GM21526 (cell line): ENCODE measurements at regions not wholly inside any gene's neighbourhood (a gene's known extent, or its start where the extent isn't known, plus 50 kb on each side); places are given as distances from the start of the nearest gene placed in this dataset.
"Not testable (repeated sequence)": the region's sequence is repeated elsewhere in the genome, so short reads cannot be mapped to it uniquely, and the experiment has no call there.

Source experiments
- ATAC-seq: cut with Tn5 transposase; IDR thresholded peaks from one replicate; pipeline ENCODE4 v1.9.1; 2021; ENCODE audit warnings: moderate library complexity; ENCODE audit not compliant: unreplicated experiment, low FRiP score

DNA sequence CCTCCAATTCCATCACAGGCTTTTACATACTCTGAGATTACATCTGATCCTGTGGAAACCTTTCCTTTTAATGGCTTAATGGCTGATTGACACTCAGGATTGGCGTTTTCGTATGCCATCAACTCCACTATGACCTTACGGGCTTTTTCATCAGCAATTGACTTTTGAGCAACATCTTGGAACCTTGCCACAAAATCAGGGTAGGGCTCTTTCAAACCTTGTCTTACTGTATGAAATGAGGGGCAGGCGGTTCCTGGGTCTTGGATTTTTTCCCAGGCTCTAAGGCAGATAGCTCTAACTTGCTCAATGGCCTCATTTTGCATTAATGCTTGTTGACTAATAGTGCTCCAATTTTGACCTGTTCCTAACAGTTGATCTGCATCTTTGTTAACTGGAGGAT lies 250.9 kb upstream of the PRKCQ start:
- not testable (repeated sequence) for ATAC-seq

- not testable (repeated sequence) for ATAC-seq
Observed at GRCh38 chr10:6824793-6825192, 244.7 kb upstream of the PRKCQ start.

DNA sequence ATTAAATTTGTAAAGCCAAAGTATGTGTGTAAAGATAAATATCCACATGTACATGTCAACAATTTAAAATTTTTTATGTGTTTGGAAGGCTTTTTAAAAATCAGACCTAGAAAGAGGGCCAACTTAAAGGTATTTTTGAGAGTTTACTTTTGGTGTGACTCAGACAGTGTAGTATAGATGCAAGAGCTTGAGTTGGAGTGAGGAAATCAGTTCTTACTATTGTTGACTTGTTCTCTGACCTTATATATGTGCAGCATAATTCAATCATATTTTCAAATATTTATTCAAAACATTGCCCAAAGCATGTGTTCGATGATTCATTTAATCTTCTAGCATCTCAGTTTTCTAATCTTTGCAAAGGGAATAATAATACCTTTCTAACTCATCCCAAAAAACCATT lies 243.7 kb upstream of the PRKCQ start:
- ATAC-seq: no peak

GRCh38 chr10:6819301-6819700 lies 239.2 kb upstream of the PRKCQ start:
- no peak for ATAC-seq

DNA sequence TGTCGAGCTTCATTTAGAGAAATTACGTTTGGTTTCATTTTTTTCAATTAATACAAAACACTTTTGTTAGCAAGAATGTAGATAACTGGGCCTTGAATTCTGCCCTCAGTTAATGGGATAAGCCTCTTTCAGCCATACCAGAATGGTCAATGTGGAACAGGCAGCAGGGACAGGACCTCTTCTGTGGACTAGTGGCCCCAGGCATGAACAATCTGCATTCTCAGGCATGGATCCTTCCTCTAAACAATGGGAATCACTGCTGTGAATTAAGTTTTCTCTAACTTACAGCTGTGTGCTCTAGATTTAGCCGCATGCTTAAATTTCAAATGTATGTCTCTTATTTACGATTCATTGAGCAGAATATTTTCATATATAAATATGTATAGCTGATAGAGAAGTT lies 237.7 kb upstream of the PRKCQ start:
- ATAC-seq: no peak

GRCh38 chr10:6815346-6815745 lies 235.3 kb upstream of the PRKCQ start:
- no peak for ATAC-seq

DNA sequence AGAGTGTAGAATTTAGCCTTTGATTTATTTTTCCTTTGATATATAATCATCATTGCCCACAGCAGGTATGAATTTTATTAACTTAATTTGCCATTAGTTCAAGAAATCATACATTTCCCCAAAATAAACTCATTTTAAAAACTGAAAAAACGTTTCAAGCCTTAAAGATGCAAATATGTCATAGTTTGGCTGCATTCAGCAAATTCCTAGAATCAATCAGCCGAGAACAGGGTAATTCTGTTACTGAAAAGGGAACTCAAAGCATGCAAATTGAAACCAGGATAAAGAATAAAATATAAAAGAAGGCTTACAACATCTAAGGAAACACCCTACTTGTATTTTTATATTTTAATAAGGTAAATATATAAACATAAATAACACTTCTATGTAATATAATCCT lies 233.8 kb upstream of the PRKCQ start:
- no peak for ATAC-seq

- no peak for ATAC-seq
Observed at GRCh38 chr10:6813306-6813705, 233.2 kb upstream of the PRKCQ start.

DNA sequence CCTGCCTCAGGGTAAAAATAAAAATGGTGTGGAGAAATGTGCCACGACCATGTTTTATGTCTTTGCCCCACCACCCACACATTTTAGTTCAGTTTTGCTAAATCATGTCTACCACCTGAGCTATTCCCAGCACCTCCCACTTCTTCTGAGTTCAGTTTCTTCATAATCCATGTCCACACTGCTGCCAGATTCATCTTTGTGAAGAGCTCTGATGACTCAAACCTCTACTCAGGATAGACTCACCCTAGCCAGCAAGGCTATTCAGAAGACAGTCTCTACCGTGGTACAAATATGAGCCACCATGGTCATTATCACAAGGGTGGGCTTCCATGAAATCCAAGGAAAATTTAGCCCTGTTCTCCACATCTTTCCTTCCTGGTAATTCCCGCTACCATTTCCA lies 231.1 kb upstream of the PRKCQ start:
- no peak for ATAC-seq

- no peak for ATAC-seq
Observed at GRCh38 chr10:6803427-6803783, 223.3 kb upstream of the PRKCQ start.

- no peak for ATAC-seq
Observed at GRCh38 chr10:6802759-6803426, 222.8 kb upstream of the PRKCQ start.

DNA sequence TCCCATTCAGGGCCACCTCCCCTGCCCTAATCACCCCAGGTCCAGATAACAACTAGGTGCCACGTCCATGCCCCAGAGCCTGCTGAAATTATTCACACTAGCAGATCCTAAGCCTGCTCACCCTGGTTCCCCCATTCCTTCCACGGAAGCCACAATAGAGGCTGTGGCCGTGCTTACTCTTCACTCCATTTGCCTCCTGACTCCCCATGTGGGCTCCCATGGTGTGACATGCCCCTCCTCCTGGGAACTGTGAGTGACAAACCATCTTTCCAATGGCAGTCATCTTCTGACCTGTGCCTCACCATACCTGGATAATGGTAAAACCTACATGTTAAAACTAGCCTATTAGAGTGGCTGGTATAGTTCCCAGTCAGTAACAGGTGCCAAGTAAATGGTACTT lies 216.2 kb upstream of the PRKCQ start:
- ATAC-seq: no peak

DNA sequence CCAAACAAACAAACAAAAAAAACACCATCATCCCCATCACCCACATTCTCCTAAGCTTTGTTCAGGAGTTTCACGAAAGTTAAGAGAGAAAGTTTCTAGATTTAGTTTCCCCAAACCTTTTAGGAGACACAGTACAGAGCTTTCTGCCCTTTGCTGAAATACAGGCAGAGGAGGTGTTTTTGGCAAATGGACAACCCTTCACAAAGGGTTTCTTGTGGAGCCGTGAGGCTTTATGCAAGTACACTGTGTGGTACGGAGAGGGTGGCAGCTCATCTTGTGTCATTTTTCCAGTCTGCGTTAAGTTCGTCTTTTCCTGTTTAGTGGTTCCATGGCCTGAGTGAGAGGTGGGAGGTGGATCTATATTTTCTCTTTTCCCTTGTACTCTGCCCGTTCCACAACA lies 215.5 kb upstream of the PRKCQ start:
- no peak for ATAC-seq

- not testable (repeated sequence) for ATAC-seq
Observed at GRCh38 chr10:6794841-6795240, 214.8 kb upstream of the PRKCQ start.

DNA sequence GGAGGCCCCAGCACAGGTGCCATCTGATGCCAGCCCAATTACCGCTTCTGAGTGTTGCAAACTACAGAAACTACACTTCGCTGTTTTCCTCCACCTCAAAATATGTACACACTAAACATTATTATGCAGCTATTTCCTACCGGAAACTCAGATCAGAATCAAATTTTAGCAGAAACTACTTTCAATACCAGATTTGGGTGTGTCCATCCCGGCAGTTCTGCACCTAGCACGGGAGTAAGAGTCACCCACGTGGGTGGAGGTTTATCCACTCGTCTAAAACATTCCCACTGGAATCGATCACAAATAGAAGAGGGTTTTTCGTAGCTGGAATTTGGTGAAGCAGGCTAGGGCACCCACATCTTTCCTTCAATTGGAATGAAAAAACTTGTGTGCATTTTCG lies 214.4 kb upstream of the PRKCQ start:
- ATAC-seq: no peak

GRCh38 chr10:6788731-6789130 lies 208.7 kb upstream of the PRKCQ start:
- no peak for ATAC-seq

DNA sequence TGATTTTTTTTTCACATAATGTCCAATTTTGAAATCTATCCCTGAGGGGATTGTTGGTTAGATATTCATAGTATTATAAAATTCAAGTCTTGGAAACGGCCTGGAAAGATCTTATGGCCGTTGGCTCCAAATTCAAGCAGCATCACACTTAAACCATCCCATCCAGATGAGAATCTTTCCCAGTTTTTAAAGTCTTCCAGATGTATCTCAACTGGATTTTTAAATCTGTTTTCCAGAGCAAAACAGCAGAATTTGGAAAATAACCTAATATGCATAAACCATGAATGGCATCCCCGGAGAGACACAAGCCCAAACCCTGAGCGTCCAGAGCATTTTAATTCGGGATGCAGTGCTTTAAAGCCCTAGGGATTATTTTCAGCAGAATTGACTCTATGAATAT lies 208.2 kb upstream of the PRKCQ start:
- ATAC-seq: no peak

GRCh38 chr10:6787718-6788117 lies 207.6 kb upstream of the PRKCQ start:
- ATAC-seq: no peak

GRCh38 chr10:6787091-6787490 lies 207.0 kb upstream of the PRKCQ start:
- ATAC-seq: no peak

DNA sequence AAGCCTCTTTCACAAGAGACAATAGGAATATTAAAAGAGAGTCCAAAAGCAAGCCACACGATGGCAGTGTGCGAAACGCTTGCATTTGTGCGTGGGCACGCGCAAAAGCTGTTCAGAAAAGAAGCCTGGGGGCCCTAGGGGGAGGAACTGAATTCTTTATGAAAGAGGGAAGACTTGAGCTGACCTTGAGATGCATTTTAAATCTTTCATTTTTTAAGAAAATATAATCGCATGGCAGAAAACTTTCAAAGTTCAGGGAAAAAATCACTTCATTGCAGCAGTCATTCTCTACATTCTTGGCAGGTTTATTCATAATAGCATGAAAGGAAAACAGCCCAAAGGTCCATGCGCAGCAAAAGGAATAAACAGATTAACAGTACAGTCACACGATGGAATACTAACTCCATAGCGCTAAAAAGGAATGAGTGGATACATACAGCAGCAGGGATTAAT lies 206.5 kb upstream of the PRKCQ start:
- no peak for ATAC-seq

GRCh38 chr10:6784429-6784828 lies 204.4 kb upstream of the PRKCQ start:
- ATAC-seq: not testable (repeated sequence)

- ATAC-seq: no peak
Observed at GRCh38 chr10:6783471-6783870, 203.4 kb upstream of the PRKCQ start.

GRCh38 chr10:6782378-6782777 lies 202.3 kb upstream of the PRKCQ start:
- no peak for ATAC-seq
